GF-D8 (cell line): ENCODE measurements at regions not wholly inside any gene's neighbourhood (a gene's known extent, or its start where the extent isn't known, plus 50 kb on each side); places are given as distances from the start of the nearest gene placed in this dataset.

Experiments
- DNase-seq: peaks from one replicate; lab custom pipeline; 2025; lab: John Stamatoyannopoulos, UW

DNA sequence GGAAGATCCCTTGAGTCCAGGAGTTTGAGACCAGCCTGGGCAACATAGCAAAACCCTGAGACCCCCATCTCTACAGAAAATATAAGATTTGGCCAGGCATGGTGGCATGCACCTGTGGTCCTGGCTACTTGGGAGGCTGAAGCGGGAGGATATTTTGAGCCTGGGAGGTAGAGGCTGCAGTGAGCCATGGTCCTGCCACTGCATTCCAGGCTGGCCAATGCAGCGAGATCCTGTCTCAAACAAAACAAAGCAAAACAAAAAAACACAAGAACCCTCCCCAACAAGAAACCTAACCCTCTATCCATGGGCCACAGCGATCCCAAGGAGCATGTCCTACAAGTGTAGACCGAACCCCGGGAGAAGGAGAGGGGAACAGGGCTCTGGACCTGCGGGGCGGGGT, 133.3 kb downstream of the MGAT5B start:
- no peak for DNase-seq

DNA sequence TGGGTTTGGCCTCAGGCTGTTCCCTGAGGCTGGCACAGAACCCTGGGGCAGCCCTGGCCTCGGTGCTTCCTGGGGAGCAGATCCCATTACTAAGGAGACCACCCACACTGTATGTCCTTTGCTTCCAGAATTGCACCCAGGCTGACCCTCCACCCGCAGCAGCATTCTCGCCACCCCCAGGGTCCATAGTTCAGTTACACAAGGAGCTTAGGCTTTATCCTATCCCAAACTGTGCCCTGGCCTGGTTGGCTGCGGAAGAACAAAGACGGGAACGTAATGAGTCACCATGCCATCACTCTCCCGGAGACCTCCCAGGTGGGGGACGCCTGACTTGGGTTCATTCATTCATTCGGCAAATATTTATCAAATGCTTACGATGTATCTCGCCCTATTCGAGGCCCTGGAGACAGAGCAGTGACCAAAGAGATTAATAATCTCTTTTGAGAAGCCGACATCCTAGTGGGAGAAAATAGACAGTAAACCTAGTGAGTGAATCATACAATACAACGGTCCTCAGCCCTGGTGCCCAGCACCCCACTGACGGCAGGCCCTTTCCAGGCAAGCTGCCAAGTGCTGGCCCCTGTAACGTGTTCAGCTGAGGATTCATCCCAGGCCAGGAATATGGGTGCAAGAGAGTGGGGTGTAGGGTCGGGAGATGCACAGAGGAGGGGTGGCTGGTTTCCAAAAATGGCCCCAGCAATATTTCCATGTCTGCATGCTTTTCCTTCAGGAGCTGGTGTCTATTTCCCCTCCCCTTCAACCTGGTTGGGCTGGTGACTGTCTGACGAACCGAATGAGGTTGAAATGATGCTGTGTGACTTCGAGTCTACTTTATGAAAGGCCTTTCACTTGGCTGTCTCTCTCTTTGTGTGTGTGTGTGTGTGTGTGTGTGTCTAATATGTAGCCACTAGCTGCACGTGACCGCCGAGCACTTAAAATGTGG, 134.2 kb downstream of the MGAT5B start:
- DNase-seq, result no peak

GRCh38 chr17:77003699-77004098, 135.5 kb downstream of the MGAT5B start:
- DNase-seq, result no peak

DNA sequence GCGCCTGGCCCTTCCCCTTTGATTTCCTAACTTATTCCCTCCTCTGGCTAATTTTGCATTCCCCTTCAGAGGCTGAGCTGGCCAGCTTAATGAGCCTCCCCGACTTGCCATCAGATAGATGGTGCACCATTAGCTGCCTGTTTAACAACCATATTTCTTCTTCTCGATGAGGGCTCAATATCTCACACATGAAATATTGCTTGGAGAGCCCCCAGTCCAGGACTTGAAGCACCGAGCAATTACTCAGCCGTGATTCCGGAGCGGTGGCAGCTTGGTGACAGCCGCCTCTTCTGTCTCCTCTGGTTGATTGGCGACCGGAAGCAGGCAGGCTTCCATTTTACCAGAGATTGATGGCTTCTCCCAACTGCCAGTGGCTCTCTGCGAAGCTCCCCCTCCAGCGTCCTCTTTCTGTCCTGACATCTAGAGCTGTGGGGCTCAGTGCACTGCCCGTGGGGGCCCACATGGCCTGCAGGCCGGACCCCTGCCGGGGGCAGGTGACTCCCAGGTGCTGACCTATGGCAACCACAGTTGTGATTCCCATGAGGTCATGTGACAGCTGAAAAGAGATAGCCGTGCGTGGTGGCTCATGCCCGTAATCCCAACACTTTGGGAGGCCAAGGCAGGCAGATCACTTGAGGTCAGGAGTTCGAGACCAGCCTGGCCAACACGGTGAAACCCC, 133.7 kb upstream of the SEC14L1 start:
- no peak for DNase-seq

GRCh38 chr17:77009877-77010276, 130.9 kb upstream of the SEC14L1 start:
- no peak for DNase-seq

GRCh38 chr17:77010667-77011066, 130.1 kb upstream of the SEC14L1 start:
- no peak for DNase-seq

DNA sequence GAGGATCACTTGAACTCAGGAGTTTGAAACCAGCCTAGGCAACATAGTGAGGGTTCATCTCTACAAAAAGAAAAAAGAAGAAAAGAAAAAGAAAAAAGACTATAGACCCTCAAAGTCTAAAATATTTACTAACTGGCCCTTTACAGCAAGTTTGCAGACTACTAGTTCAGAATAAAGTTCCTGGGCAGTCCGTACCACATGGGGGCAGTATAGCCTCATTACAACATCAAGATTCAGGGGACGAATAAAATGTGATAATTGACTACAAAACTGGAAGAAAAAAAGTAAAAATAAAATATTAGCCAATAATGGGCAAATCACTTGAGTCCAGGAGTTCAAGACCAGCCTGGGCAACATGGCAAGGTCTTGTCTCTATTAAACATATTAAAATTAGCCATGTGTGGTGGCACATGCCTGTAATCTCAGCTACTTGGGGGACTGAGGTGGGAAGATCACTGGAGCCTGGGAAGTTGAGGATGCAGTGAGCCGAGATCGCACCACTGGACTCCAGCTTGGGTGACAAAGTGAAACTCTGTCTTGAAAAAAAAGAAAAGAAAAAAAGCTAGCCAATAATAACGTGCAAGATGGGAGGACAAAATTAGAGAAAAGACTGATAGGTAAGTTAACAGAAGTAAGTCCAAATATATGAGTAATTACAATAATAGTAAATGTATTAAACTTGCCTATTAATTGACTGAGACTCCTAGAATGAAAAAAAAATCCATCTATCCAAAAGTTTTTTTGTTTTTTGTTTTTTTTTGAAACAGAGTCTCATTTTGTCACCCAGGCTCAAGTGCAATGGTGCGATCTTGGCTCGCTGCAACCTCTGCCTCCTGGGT, 129.4 kb upstream of the SEC14L1 start:
- no peak for DNase-seq

- DNase-seq, result no peak
Observed at GRCh38 chr17:77018504-77018903, 122.3 kb upstream of the SEC14L1 start.

- DNase-seq, result no peak
Observed at GRCh38 chr17:77019893-77020379, 120.8 kb upstream of the SEC14L1 start.

- no peak for DNase-seq
Observed at GRCh38 chr17:77020973-77021372, 119.8 kb upstream of the SEC14L1 start.

GRCh38 chr17:77022766-77023165, 118.0 kb upstream of the SEC14L1 start:
- DNase-seq, result no peak

DNA sequence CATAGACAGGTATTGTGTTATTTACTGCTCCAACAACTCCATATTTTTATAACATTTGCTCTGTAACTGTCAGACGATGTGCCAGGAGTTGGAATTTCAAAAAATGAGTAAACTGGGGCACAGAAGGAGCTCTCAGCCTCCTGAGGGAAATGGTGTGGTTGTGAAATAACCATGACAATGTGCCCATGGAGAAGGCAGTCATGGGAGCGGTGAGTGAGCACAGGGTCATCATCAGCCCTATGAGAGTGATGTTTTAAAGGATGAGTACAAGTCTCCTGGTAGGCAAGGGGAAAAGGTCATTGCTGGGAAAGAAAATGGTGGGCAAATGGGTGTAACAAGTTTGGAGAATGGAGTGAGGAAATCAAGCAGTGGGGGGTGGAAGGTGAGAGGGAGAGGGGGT, 115.0 kb upstream of the SEC14L1 start:
- DNase-seq, result no peak

- DNase-seq, result no peak
Observed at GRCh38 chr17:77027271-77027889, 113.4 kb upstream of the SEC14L1 start.

- no peak for DNase-seq
Observed at GRCh38 chr17:77028900-77029299, 111.9 kb upstream of the SEC14L1 start.

DNA sequence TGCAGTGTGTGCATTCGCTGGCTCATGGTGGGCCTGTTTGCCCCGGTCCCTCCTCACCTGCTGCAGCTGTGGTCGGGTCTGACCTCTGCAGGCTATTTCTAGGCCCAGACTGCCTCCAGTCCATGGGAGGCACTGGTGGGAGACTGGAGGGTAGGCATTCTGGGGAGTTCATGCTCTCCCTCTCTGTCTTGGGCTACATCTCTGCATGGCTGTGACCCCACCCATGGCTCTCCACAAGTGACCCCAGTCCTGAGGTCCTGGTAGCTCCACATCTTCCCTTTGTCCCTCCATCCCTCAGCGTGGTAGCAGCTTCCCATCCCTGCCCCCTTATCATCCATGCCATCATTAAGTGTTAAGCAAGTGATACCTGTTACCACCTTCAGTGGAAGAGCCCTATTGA, 107.8 kb upstream of the SEC14L1 start:
- no peak for DNase-seq

GRCh38 chr17:77033892-77034404, 106.8 kb upstream of the SEC14L1 start:
- DNase-seq, result no peak

- no peak for DNase-seq
Observed at GRCh38 chr17:77034677-77035424, 105.9 kb upstream of the SEC14L1 start.

GRCh38 chr17:77035526-77035925, 105.2 kb upstream of the SEC14L1 start:
- no peak for DNase-seq

DNA sequence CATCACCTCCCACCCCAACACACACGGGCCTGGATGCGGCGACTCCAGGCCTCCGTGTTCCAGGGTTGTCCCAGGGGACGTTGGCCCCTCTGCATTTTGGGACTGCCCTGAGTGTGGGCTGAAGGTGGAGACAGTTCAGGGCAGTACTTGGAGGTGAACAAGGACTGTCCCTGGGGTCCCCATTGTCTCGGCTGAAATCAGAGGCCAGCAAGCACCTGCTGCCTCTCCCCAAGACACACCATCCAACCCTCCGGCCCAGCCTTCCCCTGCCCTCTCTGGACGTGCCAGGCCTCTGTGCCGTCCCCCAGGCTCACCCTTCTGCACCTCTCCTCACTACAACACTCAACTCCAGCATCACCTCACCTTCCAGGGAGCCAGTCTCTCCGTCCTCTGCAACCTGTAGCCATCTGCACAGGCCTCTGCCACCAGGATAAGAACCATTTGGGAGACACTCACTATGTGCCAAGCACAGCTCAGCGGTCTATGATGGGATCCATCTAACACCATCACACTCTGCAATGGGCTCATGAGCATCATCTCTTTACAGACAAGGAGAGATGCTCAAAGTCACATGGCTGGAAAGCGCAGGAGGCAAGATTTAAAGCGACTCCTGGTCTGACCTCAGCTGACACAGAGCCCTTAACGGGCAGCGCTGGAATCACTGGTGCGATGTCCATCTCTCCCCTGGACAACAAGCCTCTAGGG, 104.5 kb upstream of the SEC14L1 start:
- DNase-seq, result no peak

- DNase-seq, result no peak
Observed at GRCh38 chr17:77036841-77037381, 103.9 kb upstream of the SEC14L1 start.
